H9 (cell line): ENCODE measurements at regions not wholly inside any gene's neighbourhood (a gene's known extent, or its start where the extent isn't known, plus 50 kb on each side); places are given as distances from the start of the nearest gene placed in this dataset.

Source experiments
- DNase-seq: peaks from one replicate; pipeline ENCODE4 v3.0.0-alpha.2; 2017
- H2AFZ ChIP-seq: one replicate; pipeline ENCODE4 v1.6.1; 2013; ENCODE audit warnings: mild to moderate bottlenecking, low read length, control low read depth, moderate library complexity
- H2AK5ac ChIP-seq: 2 replicates; pipeline ENCODE4 v1.6.1; 2013; ENCODE audit warnings: low read length, control low read depth, mixed read lengths; ENCODE audit not compliant: insufficient read length
- H2BK120ac ChIP-seq: one replicate; pipeline ENCODE4 v1.6.1; 2013; ENCODE audit warnings: low read depth, mild to moderate bottlenecking, low read length, control low read depth, inconsistent platforms; ENCODE audit not compliant: poor library complexity, severe bottlenecking
- H2BK12ac ChIP-seq: 2 replicates; pipeline ENCODE4 v1.6.1; 2013; ENCODE audit warnings: low read length, control low read depth, mixed read lengths, low read depth; ENCODE audit not compliant: insufficient read length
- H2BK15ac ChIP-seq: 2 replicates; pipeline ENCODE4 v1.6.1; 2013; ENCODE audit warnings: low read depth, low read length, control low read depth
- H2BK20ac ChIP-seq: one replicate; pipeline ENCODE4 v1.6.1; 2013; ENCODE audit warnings: low read depth, mild to moderate bottlenecking, low read length, control low read depth, inconsistent platforms; ENCODE audit not compliant: poor library complexity, severe bottlenecking
- H2BK5ac ChIP-seq: 2 replicates; pipeline ENCODE4 v1.6.1; 2013; ENCODE audit warnings: low read length, control low read depth, mixed read lengths; ENCODE audit not compliant: insufficient read length
- H3K14ac ChIP-seq: 2 replicates; pipeline ENCODE4 v1.6.1; 2013; ENCODE audit warnings: low read length, control low read depth; ENCODE audit not compliant: insufficient read depth
- H3K18ac ChIP-seq: 2 replicates; pipeline ENCODE4 v1.6.1; 2013; ENCODE audit warnings: low read depth, mild to moderate bottlenecking, mixed read lengths, low read length, control low read depth; ENCODE audit not compliant: insufficient read length
- H3K23ac ChIP-seq: 2 replicates; pipeline ENCODE4 v1.6.1; 2013; ENCODE audit warnings: low read length, control low read depth, mixed read lengths, low read depth; ENCODE audit not compliant: insufficient read length
- H3K23me2 ChIP-seq: 2 replicates; pipeline ENCODE4 v1.6.1; 2013; ENCODE audit warnings: low read depth, mild to moderate bottlenecking, mixed read lengths, low read length, control low read depth; ENCODE audit not compliant: insufficient read length, poor library complexity, severe bottlenecking
- H3K27ac ChIP-seq: 2 replicates; pipeline ENCODE4 v1.5.1; 2013; ENCODE audit warnings: low read length, control low read depth, mixed read lengths, low read depth; ENCODE audit not compliant: insufficient read length
- H3K27me3 ChIP-seq: 2 replicates; pipeline ENCODE4 v1.6.1; 2013; ENCODE audit warnings: low read length, control low read depth, inconsistent platforms; ENCODE audit not compliant: insufficient read depth
- H3K4ac ChIP-seq: 2 replicates; pipeline ENCODE4 v1.6.1; 2013; ENCODE audit warnings: low read depth, mild to moderate bottlenecking, control low read depth, inconsistent platforms, low read length, moderate library complexity
- H3K4me1 ChIP-seq: 2 replicates; pipeline ENCODE4 v1.6.1; 2013; ENCODE audit warnings: low read length, control low read depth, inconsistent platforms; ENCODE audit not compliant: insufficient read depth
- H3K4me2 ChIP-seq: 2 replicates; pipeline ENCODE4 v1.6.1; 2013; ENCODE audit warnings: low read length, control low read depth, mixed read lengths; ENCODE audit not compliant: insufficient read length, insufficient read depth
- H3K56ac ChIP-seq: 2 replicates; pipeline ENCODE4 v1.6.1; 2013; ENCODE audit warnings: low read depth, mild to moderate bottlenecking, mixed read lengths, low read length, control low read depth; ENCODE audit not compliant: insufficient read length
- H3K79me1 ChIP-seq: 2 replicates; pipeline ENCODE4 v1.6.1; 2013; ENCODE audit warnings: low read depth, mild to moderate bottlenecking, moderate library complexity, low read length, control low read depth, inconsistent platforms; ENCODE audit not compliant: insufficient read depth, poor library complexity, severe bottlenecking
- H3K79me2 ChIP-seq: 2 replicates; pipeline ENCODE4 v1.6.1; 2013; ENCODE audit warnings: low read length, control low read depth, inconsistent platforms; ENCODE audit not compliant: insufficient read depth
- H3K9ac ChIP-seq: 2 replicates; pipeline ENCODE4 v1.6.1; 2013; ENCODE audit warnings: low read length, control low read depth, mixed read lengths; ENCODE audit not compliant: insufficient read length; ENCODE audit errors: extremely low read depth
- H3K9me3 ChIP-seq: one replicate; pipeline ENCODE4 v1.6.1; 2013; ENCODE audit warnings: low read depth, low read length, inconsistent platforms; ENCODE audit not compliant: control insufficient read depth
- H3T11ph ChIP-seq: one replicate; pipeline ENCODE4 v1.6.1; 2013; ENCODE audit warnings: mild to moderate bottlenecking, low read length, control low read depth, inconsistent platforms
- H4K20me1 ChIP-seq: one replicate; pipeline ENCODE4 v1.6.1; 2013; ENCODE audit not compliant: control insufficient read depth, insufficient read length, insufficient read depth
- H4K5ac ChIP-seq: 2 replicates; pipeline ENCODE4 v1.6.1; 2013; ENCODE audit warnings: low read depth, mild to moderate bottlenecking, mixed read lengths, low read length, control low read depth; ENCODE audit not compliant: insufficient read length
- H4K8ac ChIP-seq: replicated peaks from 2 replicates; pipeline ENCODE4 v1.6.1; 2013; ENCODE audit warnings: low read length, control low read depth, mixed read lengths, low read depth; ENCODE audit not compliant: insufficient read length
- H4K91ac ChIP-seq: 2 replicates; pipeline ENCODE4 v1.6.1; 2013; ENCODE audit warnings: low read depth, mild to moderate bottlenecking, moderate library complexity, mixed read lengths, low read length, control low read depth; ENCODE audit not compliant: insufficient read length
- H3K27ac Mint-ChIP-seq, 3 experiments: 2 replicates in 2 of 3; 3 replicates in 1 of 3; pipeline ENCODE4 v1.8.0; 2020 to 2021; ENCODE audit warnings: mixed read lengths in 3 of 3, mild to moderate bottlenecking in 1 of 3, moderate library complexity in 1 of 3
- H3K27me3 Mint-ChIP-seq: 2 replicates; pipeline ENCODE4 v1.8.0; 2021; ENCODE audit warnings: low read depth, mild to moderate bottlenecking, moderate library complexity, mixed read lengths
- H3K36me3 Mint-ChIP-seq, 3 experiments: 2 replicates in 2 of 3; 3 replicates in 1 of 3; pipeline ENCODE4 v1.8.0; 2020 to 2021; ENCODE audit warnings: low read depth in 3 of 3, mixed read lengths in 3 of 3; ENCODE audit not compliant: insufficient read depth in 1 of 3
- H3K4me1 Mint-ChIP-seq, 2 experiments: 2 replicates each; pipeline ENCODE4 v1.8.0; 2020; ENCODE audit warnings: mixed read lengths in 2 of 2
- H3K4me3 Mint-ChIP-seq, 2 experiments: 2 replicates in 1 of 2; 3 replicates in 1 of 2; pipeline ENCODE4 v1.8.0; 2020 to 2021; ENCODE audit warnings: mild to moderate bottlenecking in 2 of 2, mixed read lengths in 2 of 2, moderate library complexity in 1 of 2
- H3K9me3 Mint-ChIP-seq, 2 experiments: 2 replicates in 1 of 2; 3 replicates in 1 of 2; pipeline ENCODE4 v1.8.0; 2020; ENCODE audit warnings: mild to moderate bottlenecking in 2 of 2, mixed read lengths in 2 of 2, moderate library complexity in 1 of 2
- WGBS: extraction: QIAGEN DNeasy Blood & Tissue Kit; methylation state at CpG from one replicate; pipeline ENCODE4 v1.1.7; 2013; ENCODE audit warnings: missing lambda C conversion rate, low lambda C conversion rate, mixed read lengths; ENCODE audit not compliant: insufficient read length; ENCODE audit errors: extremely low coverage; 5-methylcytosine and 5-hydroxymethylcytosine counted together
- TF ChIP-seq, protein P1 (sequence below): fragments of 200-600 bp; sonication (generic); conservative IDR thresholded peaks from 3 replicates; pipeline ENCODE4 v1.8.0; 2021; ENCODE audit warnings: antibody characterized with exemption, mild to moderate bottlenecking

DNA sequence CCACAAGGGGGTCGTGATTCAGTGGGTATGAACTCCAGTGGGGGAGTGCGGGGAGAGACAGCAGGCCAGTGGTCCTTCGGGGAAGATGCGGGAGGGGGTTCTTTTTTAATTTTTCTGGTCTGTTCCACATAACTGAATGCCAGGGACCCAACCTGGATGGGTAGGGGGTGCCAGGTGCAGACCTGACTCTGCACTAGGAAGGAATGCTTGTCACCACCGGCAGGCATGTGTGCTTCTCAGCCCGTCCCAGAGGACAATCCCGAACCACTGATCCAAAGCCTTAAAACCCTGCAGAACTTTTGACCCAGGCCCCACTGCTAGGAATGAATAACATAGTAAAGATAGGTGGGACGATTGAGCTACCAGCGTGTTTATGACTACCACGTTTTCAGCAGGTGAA, 72.0 kb downstream of the DIO3 start:
- Histone ChIP-seq H3K4me2 (no peak overlapping the region), H2BK12ac (no peak overlapping the region)

More for the DNA sequence above, 72.0 kb downstream of the DIO3 start:
- no peaks in the 10 kb centered on the region for H3K23me2 ChIP-seq
- no peaks in the 10 kb centered on the region for H3K4me1 ChIP-seq
- no peak overlapping the region for H3K56ac ChIP-seq
- no peak overlapping the region for H2BK120ac ChIP-seq
- no peaks in the 10 kb centered on the region for H3K79me2 ChIP-seq
- no peaks in the 10 kb centered on the region for H3K9me3 ChIP-seq
- H3K79me1 ChIP-seq, result no peaks in the 10 kb centered on the region
- no peaks in the 10 kb centered on the region for H3K4me1 Mint-ChIP-seq
- no CpG with 5 or more reads among the region's 10 CpGs for WGBS
- no peak overlapping the region for H2BK5ac ChIP-seq
- no peak overlapping the region for H3K18ac ChIP-seq
- no peak overlapping the region for H3K27ac Mint-ChIP-seq
- H3K23ac ChIP-seq, result no peak overlapping the region
- no peak overlapping the region for H3T11ph ChIP-seq
- no peak overlapping the region for H3K4ac ChIP-seq
- H4K20me1 ChIP-seq, result no peaks in the 10 kb centered on the region
- no peak overlapping the region for H2BK15ac ChIP-seq
- no peak overlapping the region for H4K8ac ChIP-seq
- H3K27me3 Mint-ChIP-seq, result peaks cover 35% of the 10 kb centered on the region
- H2AFZ ChIP-seq, result no peak overlapping the region
- no peaks in the 10 kb centered on the region for H3K36me3 Mint-ChIP-seq
- H3K27ac ChIP-seq, result no peak overlapping the region
- no peak overlapping the region for H4K5ac ChIP-seq
- peaks cover 0 to 2% of the 10 kb centered on the region in 2 experiments; a peak in 1 of 5 replicates for H3K9me3 Mint-ChIP-seq
- no peaks in the 10 kb centered on the region; the same call in 1 of the 2 replicates for H3K27me3 ChIP-seq
- no peak overlapping the region for H3K4me3 Mint-ChIP-seq
- H3K9ac ChIP-seq, result no peak overlapping the region
- no peak overlapping the region for H2BK20ac ChIP-seq
- no peak overlapping the region for H4K91ac ChIP-seq
- H3K14ac ChIP-seq, result no peak overlapping the region
- DNase-seq, result no peak
- TF ChIP-seq, protein P1, sequence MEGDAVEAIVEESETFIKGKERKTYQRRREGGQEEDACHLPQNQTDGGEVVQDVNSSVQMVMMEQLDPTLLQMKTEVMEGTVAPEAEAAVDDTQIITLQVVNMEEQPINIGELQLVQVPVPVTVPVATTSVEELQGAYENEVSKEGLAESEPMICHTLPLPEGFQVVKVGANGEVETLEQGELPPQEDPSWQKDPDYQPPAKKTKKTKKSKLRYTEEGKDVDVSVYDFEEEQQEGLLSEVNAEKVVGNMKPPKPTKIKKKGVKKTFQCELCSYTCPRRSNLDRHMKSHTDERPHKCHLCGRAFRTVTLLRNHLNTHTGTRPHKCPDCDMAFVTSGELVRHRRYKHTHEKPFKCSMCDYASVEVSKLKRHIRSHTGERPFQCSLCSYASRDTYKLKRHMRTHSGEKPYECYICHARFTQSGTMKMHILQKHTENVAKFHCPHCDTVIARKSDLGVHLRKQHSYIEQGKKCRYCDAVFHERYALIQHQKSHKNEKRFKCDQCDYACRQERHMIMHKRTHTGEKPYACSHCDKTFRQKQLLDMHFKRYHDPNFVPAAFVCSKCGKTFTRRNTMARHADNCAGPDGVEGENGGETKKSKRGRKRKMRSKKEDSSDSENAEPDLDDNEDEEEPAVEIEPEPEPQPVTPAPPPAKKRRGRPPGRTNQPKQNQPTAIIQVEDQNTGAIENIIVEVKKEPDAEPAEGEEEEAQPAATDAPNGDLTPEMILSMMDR, result no peak
- H2AK5ac ChIP-seq, result no peak overlapping the region
